ENCODE measurements at regions not wholly inside any gene's neighbourhood (a gene's known extent, or its start where the extent isn't known, plus 50 kb on each side); places are given as distances from the start of the nearest gene placed in this dataset.

GRCh38 chr2:224137208-224137607 lies 98.1 kb upstream of the SERPINE2 start:
- no peak for DNase-seq (ENCODE audit: low read depth)
- no peak overlapping the region for H3K4me3 ChIP-seq (ENCODE audit: low read depth, low read length)
- TF ChIP-seq, protein P1, sequence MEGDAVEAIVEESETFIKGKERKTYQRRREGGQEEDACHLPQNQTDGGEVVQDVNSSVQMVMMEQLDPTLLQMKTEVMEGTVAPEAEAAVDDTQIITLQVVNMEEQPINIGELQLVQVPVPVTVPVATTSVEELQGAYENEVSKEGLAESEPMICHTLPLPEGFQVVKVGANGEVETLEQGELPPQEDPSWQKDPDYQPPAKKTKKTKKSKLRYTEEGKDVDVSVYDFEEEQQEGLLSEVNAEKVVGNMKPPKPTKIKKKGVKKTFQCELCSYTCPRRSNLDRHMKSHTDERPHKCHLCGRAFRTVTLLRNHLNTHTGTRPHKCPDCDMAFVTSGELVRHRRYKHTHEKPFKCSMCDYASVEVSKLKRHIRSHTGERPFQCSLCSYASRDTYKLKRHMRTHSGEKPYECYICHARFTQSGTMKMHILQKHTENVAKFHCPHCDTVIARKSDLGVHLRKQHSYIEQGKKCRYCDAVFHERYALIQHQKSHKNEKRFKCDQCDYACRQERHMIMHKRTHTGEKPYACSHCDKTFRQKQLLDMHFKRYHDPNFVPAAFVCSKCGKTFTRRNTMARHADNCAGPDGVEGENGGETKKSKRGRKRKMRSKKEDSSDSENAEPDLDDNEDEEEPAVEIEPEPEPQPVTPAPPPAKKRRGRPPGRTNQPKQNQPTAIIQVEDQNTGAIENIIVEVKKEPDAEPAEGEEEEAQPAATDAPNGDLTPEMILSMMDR (conservative IDR thresholded peaks at IDR 0.05; ENCODE audit: low read depth, low read length), result no peak

GRCh38 chr2:224136396-224136795 lies 97.3 kb upstream of the SERPINE2 start:
- DNase-seq (ENCODE audit: low read depth), result no peak
- TF ChIP-seq, protein P1 (conservative IDR thresholded peaks at IDR 0.05; ENCODE audit: low read depth, low read length), result no peak
- H3K4me3 ChIP-seq (ENCODE audit: low read depth, low read length), result no peak overlapping the region

- H3K4me3 ChIP-seq (ENCODE audit: low read depth, low read length), result no peak overlapping the region
- TF ChIP-seq, protein P1 (conservative IDR thresholded peaks at IDR 0.05; ENCODE audit: low read depth, low read length), result no peak
- no peak for DNase-seq (ENCODE audit: low read depth)
These were observed 96.8 kb upstream of the SERPINE2 start for GRCh38 chr2:224135881-224136280.

DNA sequence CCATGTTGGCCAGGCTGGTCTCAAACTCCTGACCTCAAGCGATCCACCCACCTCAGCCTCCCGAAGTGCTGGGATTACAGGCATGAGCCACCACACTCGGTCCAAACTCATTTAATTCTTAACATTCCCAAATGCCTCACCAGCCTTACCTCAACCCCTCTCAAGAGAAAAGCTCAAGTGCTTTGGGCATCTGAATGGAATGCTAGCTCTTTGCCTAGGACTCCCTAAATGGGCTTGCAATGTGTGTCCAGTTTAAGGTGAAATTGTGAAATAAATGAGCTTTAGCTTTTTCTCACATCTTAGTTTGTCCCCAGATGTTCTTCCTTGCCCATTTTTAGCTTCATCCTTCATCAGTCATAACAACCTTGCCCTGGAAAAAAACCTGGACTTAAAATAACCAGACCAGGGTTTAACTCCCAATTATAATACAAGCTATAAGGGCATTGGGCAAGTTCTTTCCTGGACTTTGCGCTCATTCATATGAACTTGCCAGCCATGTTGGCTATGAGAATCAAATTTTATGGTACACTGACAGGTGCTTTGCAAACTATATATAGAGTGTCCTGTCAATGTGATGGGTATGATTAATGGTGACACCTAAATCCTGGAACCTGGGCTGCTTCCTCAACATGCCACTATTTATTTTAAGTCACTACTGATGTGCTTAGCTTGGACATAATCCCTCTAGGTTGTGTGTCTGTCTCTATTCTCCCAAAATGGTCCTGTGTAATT lies 95.1 kb upstream of the SERPINE2 start:
- H3K4me3 ChIP-seq (ENCODE audit: low read depth, low read length), result no peak overlapping the region
- TF ChIP-seq, protein P1 (conservative IDR thresholded peaks at IDR 0.05; ENCODE audit: low read depth, low read length), result no peak
- DNase-seq (ENCODE audit: low read depth), result no peak

DNA sequence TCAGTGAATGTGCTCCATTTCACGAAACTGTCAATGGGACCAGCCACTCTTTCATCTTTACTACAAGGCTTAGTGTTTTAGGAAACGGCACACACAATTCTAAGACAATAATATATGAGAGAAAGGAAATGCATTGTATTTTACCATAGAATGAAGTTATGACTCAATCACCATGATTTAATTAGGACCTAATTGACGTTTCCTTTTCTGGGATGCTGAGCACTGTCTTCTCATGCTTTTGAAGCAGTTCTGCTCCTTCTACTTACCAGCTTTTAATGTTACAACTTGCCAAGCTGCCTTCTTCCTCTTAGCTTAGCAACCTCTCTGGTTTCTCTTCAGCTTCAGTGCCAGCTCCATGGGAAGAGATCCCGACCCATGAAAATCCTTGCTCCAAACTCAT lies 94.3 kb upstream of the SERPINE2 start:
- TF ChIP-seq, protein P1 (conservative IDR thresholded peaks at IDR 0.05; ENCODE audit: low read depth, low read length), result no peak
- no peak overlapping the region for H3K4me3 ChIP-seq (ENCODE audit: low read depth, low read length)
- DNase-seq (ENCODE audit: low read depth), result no peak

GRCh38 chr2:224127871-224128501 lies 88.9 kb upstream of the SERPINE2 start:
- DNase-seq (ENCODE audit: low read depth), result no peak
- TF ChIP-seq, protein P1 (conservative IDR thresholded peaks at IDR 0.05; ENCODE audit: low read depth, low read length), result no peak

GRCh38 chr2:224126440-224126839 lies 87.4 kb upstream of the SERPINE2 start:
- no peak for DNase-seq (ENCODE audit: low read depth)
- H3K4me3 ChIP-seq (ENCODE audit: low read depth, low read length), result no peak overlapping the region
- TF ChIP-seq, protein P1 (conservative IDR thresholded peaks at IDR 0.05; ENCODE audit: low read depth, low read length), result no peak

More at GRCh38 chr2:224127871-224128501, 88.9 kb upstream of the SERPINE2 start:
- no peak overlapping the region for H3K4me3 ChIP-seq (ENCODE audit: low read depth, low read length)

Measured in epithelial cell of proximal tubule (primary cell).